ENCODE measurements at regions not wholly inside any gene's neighbourhood (a gene's known extent, or its start where the extent isn't known, plus 50 kb on each side); places are given as distances from the start of the nearest gene placed in this dataset.

DNA sequence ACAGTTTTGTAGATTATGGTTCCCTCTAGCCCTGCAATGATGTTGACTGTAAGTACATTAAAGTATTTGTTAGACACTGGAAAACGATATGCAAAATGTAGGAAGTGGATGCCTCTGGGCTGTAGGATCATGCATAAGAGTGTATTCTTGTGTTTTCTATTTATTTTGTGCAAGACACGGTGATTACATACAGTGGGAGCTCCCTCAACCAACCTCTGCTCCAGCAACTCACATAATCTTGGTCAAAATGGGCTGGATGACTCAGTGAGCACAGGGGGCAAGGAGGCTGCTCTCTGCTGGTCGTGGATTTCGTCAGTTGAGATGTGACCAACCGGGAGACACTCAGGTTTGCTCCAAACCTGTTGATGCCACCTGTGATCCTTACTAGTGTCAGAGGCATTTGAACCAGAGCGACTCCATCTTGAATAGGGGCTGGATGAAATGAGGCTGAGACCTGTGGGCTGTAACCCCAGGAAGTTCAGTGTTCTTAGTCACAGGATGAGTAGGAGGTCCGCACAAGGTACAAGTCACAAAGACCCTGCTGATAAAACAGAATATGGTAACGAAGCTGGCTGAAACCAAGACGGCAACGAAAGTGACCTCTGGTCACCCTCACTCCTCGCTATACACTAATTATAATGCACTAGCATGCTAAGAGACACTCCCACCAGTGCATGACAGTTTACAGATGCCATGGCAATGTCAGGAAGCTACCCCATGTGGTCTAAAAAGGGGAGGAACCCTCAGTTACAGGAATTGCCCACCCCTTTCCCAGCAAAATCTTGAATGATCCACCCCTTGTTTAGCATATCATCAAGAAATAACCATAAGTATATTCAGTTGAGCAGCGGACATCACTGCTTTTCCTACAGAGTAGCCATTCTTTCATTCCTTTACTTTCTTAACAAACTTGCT is 56.4 kb upstream of the FAM20C start:
- peak; percentile 4 for DNase-seq (ENCODE audit: low spot score)

DNA sequence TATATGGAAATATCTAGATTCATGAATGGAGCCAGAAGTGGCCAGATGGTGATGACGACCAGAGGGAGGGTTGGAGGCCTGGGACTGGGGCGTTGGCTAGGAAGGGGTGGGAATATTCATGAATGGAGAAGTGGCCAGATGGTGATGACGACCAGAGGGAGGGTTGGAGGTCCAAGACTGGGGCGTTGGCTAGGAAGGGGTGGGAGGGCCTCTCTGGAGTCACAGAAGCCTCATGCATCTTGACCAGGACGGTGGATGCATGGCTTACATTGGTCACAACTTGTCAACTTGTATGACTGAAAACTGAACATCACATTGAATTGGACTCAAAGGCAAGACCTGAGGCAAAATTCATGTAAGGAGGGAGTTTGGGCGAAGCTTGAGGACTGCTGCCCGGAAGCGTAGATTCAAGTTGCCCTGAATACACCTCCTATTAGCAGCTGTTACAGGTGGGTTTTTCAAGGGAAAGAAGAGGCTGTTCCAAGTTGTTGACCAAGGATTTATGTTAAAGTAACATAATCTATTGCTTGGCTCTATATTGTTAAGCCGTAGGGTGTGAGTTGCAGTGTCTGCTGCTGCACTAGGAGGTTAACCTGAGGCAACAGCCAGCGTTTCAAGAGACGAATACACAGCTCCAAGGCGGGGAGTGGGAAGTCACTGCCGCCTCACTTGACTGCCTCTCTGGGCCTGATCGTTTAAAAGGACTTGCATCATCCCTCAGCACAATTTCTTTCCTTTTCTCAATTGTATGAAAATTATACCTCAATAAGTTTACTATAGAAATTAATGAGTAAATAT is 55.1 kb upstream of the FAM20C start:
- DNase-seq (ENCODE audit: low spot score), result peak; percentile 15

DNA sequence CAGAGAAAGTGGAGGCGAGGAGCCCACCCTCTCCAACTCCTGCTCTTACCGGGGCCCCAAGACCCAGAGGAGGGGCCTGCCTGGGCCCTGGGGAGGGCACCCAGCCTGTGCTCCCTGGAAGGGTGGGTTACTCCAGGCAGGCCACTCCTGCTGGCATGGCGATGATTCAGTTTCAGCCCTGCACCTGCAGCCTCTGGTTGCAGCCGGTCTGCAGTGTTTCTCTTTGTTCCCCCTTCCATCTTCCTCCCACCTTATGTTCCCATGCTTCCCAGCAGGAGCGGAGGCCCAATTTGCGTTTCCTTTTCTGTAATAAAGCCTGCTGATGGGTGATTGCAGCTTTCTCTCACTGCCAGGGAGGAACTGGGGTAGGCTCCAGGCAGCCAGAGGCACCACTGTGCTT is 53.2 kb upstream of the FAM20C start:
- peak; percentile 15 for DNase-seq (ENCODE audit: low spot score)

DNA sequence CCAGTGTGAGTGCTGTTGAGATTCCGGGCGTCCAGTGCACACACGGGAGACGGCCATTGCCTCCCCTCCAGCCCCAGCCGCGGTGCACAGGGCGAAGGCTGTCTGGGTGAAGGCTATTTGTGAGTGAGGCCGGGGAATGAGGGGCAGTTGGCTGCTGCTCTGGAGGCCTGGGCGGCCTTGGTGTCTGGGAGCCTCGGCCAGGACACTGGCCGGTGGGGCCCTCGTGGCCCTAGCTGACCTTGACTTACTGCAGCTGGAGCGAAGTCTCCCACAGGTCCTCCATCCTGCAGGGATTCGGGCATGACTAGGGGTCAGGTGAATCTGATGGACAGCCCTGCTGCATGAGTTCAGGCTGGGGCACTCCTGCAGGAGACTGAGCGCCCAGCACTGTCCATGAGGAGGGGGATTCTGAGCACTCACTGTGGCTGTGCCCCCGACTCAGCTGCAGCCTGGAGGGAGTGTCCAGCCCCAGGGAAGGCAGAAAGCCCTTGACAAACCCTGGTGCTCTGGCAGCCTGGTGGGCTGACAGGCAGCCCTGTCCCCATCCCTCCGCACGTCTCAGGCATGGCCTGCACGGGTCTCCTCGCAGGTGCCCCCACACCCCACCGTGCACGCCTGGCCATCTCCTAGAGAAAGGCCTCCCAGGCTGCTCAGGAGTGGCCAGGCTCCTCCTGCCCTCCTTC is 52.7 kb upstream of the FAM20C start:
- DNase-seq (ENCODE audit: low spot score), result peak; percentile 29

DNA sequence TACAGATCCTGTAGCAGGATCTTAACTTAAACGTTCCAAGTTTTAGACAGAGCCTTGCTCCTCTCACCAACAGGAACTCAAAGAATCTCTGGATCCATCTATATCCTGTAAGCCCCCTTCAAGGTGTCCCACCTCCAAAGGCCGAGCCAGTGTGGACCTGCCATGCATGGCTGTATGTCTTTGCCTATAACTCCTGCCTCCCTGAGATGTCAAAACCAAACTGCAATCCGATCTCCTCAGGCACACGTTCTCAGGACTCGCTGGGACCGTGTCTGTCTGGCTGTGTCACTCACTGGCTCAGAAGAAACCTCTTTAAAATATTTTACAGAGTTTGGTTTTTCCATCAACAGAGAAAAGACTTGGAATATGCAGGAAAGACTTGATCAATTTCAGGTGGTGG is 51.4 kb upstream of the FAM20C start:
- DNase-seq (ENCODE audit: low spot score), result peak; percentile 4

DNA sequence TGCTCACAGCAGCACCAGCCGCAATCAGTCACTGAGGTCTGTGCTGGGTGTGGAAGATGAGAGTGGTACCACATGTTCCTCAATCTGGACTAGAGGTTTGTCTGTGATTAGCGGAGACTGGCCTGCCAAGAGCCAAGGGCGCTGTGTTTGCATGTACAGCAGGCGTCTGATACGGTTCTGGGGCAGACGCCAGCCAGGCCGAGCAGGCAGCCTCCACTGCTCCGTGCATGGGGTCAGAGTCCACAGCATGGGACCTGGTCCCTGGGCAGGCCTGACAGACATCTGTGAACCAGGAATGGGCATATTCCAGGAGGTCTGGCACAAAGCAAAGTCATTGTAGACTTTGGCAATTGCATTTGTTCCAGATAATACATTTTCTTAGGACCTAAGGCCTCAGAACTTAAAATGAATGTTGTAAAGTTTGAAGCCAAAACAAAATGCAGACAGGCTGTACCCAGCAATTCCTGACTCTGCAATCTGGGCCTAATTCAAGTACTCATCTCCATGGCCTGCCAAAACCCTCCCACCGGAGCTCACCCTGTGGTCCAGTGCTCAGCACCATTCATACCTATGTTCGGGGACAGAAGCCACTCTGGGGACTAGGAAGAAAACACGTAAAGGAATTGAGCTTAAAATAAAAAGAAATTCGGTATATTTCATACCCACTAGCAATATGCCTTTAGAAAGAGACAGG is 50.0 kb upstream of the FAM20C start:
- DNase-seq (ENCODE audit: low spot score), result peak; percentile 14
